ENCODE measurements at regions not wholly inside any gene's neighbourhood (a gene's known extent, or its start where the extent isn't known, plus 50 kb on each side); places are given as distances from the start of the nearest gene placed in this dataset.

- no peak for DNase-seq
- Histone ChIP-seq H3K4me3 (replicated peaks in 1 of 3; ENCODE audit: low read depth in 2 of 3, low read length in 3 of 3) (no peak overlapping the region), H3K4me2 (replicated peaks; ENCODE audit: extremely low read depth, low read length, poor library complexity, severe bottlenecking) (no peak overlapping the region), H3K4me1 (ENCODE audit: control insufficient read depth in 1 of 2, insufficient read depth in 2 of 2, low read length in 2 of 2) (peaks cover 8% of the 10 kb centered on the region in 2 donors), H3K36me3 (replicated peaks in 1 of 2; ENCODE audit: control insufficient read depth in 1 of 2, insufficient read depth in 2 of 2, low read length in 2 of 2) (no peaks in the 10 kb centered on the region), H3K27me3 (ENCODE audit: control insufficient read depth in 2 of 2, insufficient read depth in 2 of 2, low read length in 2 of 2) (no peaks in the 10 kb centered on the region), H3K9ac (ENCODE audit: insufficient read depth, low read length, poor library complexity, severe bottlenecking) (no peak overlapping the region), H2AFZ (ENCODE audit: insufficient read depth, low read depth, low read length, poor library complexity, severe bottlenecking) (no peak overlapping the region), H3K9me3 (replicated peaks in 1 of 2; ENCODE audit: control insufficient read depth in 1 of 2, insufficient read depth in 1 of 2, low read length in 2 of 2) (peaks cover 0 to 9% of the 10 kb centered on the region in 2 donors), H3K27ac (ENCODE audit: low read depth in 1 of 2, low read length in 2 of 2) (no peak overlapping the region), H4K20me1 (ENCODE audit: insufficient read depth, low read length) (no peaks in the 10 kb centered on the region), H3K79me2 (ENCODE audit: insufficient read depth, low read length) (no peaks in the 10 kb centered on the region)
- intact Hi-C loops (cut with micrococcal nuclease): no loop called here
- Mint-ChIP-seq H3K9me3 (peaks cover 5 to 24% (median 10%) of the 10 kb centered on the region in 7 donors), H3K27me3 (ENCODE audit: low read depth in 3 of 3) (peaks cover 0 to 3% (median 2%) of the 10 kb centered on the region in 3 donors), H3K4me3 (no peak overlapping the region), H3K27ac (no peak overlapping the region), H3K36me3 (peaks cover 0 to 3% of the 10 kb centered on the region in 2 donors), H3K4me1 (peaks cover 20% of the 10 kb centered on the region)
- WGBS (ENCODE audit: insufficient coverage): 20% methylated on average over 1 of the region's 4 CpGs
- no peak for TF ChIP-seq CTCF (IDR thresholded peaks at IDR 0.05)
Observed at GRCh38 chr7:37590824-37591223, 92.7 kb upstream of the GPR141 start.

- peaks cover 7 to 32% (median 12%) of the 10 kb centered on the region in 7 donors for H3K9me3 Mint-ChIP-seq
- peaks cover 0 to 3% (median 0%) of the 10 kb centered on the region in 3 donors for H3K27me3 Mint-ChIP-seq (ENCODE audit: low read depth in 3 of 3)
- H3K4me2 ChIP-seq (replicated peaks; ENCODE audit: extremely low read depth, low read length, poor library complexity, severe bottlenecking): no peak overlapping the region
- H3K4me1 Mint-ChIP-seq: peaks cover 11% of the 10 kb centered on the region
- intact Hi-C loops (cut with micrococcal nuclease): no loop called here
- no peak overlapping the region for H3K27ac Mint-ChIP-seq
- H3K4me3 ChIP-seq (replicated peaks in 1 of 3; ENCODE audit: low read depth in 2 of 3, low read length in 3 of 3): no peak overlapping the region
- no peaks in the 10 kb centered on the region for H3K36me3 ChIP-seq (replicated peaks in 1 of 2; ENCODE audit: control insufficient read depth in 1 of 2, insufficient read depth in 2 of 2, low read length in 2 of 2)
- no peaks in the 10 kb centered on the region for H4K20me1 ChIP-seq (ENCODE audit: insufficient read depth, low read length)
- no peaks in the 10 kb centered on the region for H3K27me3 ChIP-seq (ENCODE audit: control insufficient read depth in 2 of 2, insufficient read depth in 2 of 2, low read length in 2 of 2)
- H3K27ac ChIP-seq (ENCODE audit: low read depth in 1 of 2, low read length in 2 of 2): no peak overlapping the region
- no peaks in the 10 kb centered on the region for H3K79me2 ChIP-seq (ENCODE audit: insufficient read depth, low read length)
- H3K36me3 Mint-ChIP-seq: no peaks in the 10 kb centered on the region
- H3K9me3 ChIP-seq (replicated peaks in 1 of 2; ENCODE audit: control insufficient read depth in 1 of 2, insufficient read depth in 1 of 2, low read length in 2 of 2): peaks cover 0 to 14% of the 10 kb centered on the region in 2 donors
- no peak for TF ChIP-seq CTCF (IDR thresholded peaks at IDR 0.05)
- no peak overlapping the region for H2AFZ ChIP-seq (ENCODE audit: insufficient read depth, low read depth, low read length, poor library complexity, severe bottlenecking)
- peaks cover 3 to 4% of the 10 kb centered on the region in 2 donors for H3K4me1 ChIP-seq (ENCODE audit: control insufficient read depth in 1 of 2, insufficient read depth in 2 of 2, low read length in 2 of 2)
- WGBS (ENCODE audit: insufficient coverage): 90% methylated on average over 2 of the region's 2 CpGs
- no peak overlapping the region for H3K9ac ChIP-seq (ENCODE audit: insufficient read depth, low read length, poor library complexity, severe bottlenecking)
- no peak for DNase-seq
- H3K4me3 Mint-ChIP-seq: no peak overlapping the region
Observed at GRCh38 chr7:37592366-37592765, 91.2 kb upstream of the GPR141 start.
